NCI-H2107 treated with DMSO at 0.1 percent for 48 hours (cell line): ENCODE measurements at regions not wholly inside any gene's neighbourhood (a gene's known extent, or its start where the extent isn't known, plus 50 kb on each side); places are given as distances from the start of the nearest gene placed in this dataset.

Experiments
- DNase-seq: peaks from one replicate; lab custom pipeline; 2025; ENCODE audit not compliant: unreplicated experiment; lab: John Stamatoyannopoulos, UW

DNA sequence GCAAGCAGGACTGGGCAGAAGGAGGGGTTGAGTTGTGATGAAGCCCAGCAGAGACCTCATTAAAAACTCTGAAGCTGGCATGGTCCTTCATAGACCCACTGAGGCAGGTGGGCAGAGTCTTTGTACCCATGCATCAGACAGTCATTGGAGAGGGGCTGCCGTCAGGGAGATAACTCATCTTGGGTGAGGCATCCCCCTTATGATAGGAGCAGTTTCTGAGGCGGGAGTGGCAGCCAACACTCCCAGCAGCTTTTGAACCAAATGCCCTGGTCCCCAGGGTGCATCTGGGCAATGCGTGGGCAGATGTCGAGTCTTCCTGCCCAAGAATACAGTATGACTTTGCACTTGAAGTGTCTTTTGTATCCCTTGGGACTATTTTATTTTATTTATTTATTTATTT, 68.1 kb downstream of the HTR5A start:
- DNase-seq: no peak

- DNase-seq: no peak
Observed at GRCh38 chr7:155141562-155141961, 71.4 kb downstream of the HTR5A start.

GRCh38 chr7:155143381-155143780, 73.3 kb downstream of the HTR5A start:
- no peak for DNase-seq

DNA sequence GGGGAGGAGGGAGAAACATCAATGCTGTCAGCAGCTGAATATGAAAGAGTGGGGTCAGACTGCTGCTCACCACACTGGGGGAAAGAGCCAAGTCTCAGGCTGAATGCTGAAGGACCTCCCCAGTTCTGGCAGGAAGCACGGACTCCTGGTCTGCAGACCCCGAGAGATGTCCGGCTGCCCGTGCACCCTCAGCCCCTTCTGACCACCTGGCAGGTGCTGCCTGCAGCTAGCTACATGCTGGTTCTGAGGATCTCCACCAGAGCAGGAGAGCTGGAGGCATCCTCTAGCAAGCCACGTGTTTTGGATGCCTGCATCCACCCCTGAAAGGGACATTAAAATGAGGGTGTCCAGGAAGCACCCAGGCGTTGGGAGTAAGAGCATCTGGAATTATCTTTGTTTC, 74.2 kb downstream of the HTR5A start:
- no peak for DNase-seq

DNA sequence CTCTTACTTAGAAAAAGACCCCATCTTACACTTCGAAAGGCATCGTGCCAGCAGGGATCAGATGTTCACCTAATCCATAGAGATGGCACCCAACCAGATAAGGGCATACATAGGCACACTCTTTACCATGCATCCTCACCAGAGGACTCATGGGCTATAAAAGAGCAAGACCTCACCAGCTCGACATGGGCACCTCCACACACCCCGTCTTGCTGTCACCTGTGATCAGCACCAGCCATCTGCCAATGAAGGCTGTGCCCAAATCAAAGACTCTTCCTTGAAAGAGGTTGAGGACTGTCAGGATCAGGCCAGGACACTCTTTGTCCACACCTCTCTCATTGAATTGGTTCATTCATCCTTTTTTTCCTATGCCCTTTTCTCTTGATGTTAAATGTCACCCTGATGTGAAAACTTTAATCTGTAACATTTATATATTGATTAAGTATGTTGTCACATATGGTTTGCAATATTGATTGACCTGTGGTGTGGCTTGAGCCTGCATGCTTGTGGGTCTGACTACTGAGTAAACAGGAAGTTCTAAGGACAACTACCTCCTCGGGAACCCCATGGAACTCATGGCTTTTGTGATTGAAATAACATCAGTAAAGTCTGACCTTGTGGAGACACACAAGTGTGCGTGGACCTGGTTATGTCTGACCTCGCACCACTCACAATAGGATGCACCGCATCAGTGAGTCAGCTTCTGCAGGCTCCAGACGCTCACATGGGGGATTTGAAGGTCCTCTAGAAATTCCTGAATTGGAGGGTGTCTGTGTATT, 75.5 kb downstream of the HTR5A start:
- no peak for DNase-seq

- no peak for DNase-seq
Observed at GRCh38 chr7:155147172-155147571, 77.0 kb downstream of the HTR5A start.

GRCh38 chr7:155147624-155148023, 77.5 kb downstream of the HTR5A start:
- DNase-seq: no peak

DNA sequence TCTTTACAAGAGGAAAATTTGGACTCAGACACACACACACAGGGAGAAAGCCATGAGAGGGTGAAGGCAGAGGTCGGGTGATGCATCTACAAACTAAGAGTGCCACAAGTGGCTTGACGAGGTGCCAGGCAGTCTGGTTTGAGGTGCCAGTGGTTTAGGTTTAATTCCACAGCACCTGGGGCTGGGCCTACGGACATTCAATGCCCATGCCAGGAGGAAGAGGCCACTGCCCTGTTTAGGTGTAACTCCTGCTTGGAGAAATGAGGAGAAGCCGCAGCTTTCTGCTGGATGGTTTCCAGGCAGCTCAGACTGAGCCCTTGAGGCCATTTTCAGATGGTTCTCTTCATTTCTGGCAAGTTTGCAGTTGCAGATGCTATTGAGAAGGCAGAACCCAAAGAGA, 83.6 kb downstream of the HTR5A start:
- no peak for DNase-seq

DNA sequence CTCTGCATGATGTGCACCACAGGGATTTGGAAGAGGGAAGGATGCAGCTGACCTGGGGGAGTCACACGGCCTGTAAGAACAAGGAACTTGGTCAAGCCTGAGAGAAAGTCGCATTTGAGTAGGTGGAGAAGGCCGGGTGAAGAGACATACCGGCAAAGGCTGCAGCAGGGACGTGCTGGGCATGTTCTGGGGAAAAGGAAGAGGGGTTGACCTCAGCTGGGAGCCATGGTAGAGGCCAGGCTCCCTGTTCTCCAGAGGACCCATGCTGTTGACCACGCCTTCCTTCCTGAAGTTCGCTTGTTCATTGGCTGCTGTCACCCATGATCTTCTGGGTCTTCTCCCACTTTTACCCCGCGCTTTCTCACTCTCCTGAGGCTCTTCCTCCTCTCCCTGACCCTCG, 84.5 kb downstream of the HTR5A start:
- DNase-seq: no peak

DNA sequence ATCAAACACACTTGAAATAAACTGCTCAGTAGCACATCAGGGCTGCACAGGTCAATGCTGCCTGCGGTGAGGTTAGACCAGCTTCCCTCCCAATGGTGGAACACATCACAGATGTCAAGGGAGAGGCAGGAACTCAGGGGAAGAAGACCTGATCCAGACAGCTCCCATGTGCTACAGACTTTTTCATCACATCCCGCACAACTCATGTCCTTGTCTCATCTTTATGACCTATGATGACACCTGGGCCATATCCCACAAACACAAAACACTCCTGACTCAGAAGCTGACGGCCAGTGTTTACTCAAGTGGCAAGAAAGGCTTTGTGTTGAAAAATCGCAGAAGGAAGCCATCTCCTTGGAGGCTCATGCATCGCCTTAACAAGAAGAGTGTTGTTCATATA, 91.6 kb downstream of the HTR5A start:
- no peak for DNase-seq

GRCh38 chr7:155162422-155162821, 92.3 kb downstream of the HTR5A start:
- DNase-seq: no peak

DNA sequence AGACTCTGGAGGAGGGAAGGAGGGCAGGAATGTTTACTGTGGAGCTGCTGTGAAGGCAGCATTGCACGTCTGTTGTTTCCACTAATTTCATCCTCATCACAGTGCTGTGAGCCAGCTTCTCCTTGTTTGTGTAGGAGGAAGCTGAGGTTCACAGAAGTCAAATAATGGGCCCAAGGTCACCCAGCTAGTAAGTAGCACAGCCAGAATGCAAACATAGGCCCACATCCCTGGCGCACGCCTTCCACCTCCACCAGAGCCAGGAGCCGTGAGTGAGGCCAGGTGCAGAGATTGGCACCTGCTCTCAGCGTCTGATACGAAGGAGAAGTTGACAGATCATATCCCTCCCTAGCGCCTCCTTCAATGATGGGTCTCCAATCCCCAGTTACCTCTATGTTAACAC, 93.6 kb downstream of the HTR5A start:
- DNase-seq: no peak

DNA sequence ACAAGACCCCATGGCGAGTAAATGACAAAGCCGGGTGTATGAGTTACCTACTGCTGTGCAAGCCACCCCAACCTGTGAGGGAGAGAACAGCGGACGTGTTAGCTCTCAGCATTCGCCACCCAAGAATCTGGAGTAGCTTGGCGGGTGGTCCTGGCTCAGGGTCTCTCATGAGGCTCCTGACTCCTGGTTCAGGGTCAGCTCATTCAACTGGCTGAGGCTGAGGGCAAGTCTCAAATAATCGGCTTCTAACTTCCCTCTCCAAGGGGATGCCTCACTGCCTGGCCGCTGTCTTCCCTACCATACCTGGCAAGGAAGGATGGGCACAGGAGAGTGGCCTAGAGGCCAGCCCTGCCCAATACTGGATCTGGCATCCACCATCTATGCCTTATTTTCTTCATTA, 94.2 kb downstream of the HTR5A start:
- no peak for DNase-seq

GRCh38 chr7:155166108-155166507, 96.0 kb downstream of the HTR5A start:
- DNase-seq: peak; percentile 63

DNA sequence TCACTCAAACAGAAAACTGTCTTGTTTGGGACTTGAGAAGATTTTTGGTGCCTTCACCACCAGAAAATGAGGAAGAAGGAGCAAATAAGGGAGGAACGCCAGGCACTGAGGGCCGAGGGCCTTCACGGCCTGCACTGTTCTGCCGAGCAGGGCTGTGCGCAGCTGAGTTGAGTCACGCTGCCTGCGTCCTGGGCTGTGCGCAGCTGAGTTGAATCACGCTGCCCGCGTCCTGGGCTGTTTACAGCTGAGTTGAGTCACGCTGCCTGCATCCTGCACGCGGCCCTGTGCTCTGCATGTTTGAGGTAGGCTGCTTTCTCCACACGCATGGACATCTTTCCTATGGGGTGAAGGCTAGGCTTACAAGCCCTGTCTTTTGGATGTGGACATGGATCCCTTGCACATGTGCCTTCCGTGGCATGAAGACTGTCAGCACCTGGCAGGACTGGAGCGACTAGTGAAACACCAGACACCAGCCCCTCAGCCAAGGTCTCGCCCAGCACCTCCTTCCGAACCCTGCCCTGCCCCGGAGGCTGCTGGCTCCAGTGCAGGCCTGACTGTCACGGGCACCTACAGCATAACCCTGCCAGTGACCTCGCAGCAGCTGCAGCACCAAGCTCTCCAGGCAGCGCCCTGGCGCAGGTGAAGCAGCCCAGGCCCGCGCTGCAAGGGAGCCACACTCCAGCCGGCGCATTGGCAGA, 96.7 kb downstream of the HTR5A start:
- DNase-seq: no peak

DNA sequence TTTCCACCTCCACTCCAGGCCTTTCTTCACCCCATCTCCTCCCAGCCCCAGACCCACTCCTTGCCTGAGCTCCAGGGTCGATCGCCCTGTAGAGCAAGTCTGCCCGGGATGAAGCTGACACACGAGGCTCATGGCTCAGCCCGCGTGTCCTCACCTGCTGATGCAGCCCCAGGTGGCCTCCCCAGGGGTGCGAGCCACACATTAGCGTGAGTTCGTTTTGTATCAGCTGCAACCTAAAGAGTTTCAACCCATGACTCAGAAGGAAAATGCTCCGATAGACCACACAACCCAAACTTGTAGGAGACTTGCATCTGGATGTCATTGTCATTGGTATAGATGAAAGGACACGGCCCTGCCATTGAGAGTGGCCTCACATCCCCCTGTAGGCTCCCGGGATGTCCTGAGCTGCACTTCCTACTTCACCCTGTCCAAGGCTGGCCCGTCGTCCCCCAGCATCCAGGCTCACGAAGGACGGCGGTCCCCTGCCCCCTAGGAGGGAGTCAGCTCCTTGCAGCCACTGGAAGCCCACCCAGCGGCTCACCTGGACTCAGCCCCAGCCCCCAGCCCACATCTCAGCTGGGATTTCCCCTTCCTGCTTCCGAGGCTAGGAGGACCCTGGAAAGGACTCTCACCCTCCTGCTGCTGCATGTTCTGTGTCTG, 97.7 kb downstream of the HTR5A start:
- no peak for DNase-seq

DNA sequence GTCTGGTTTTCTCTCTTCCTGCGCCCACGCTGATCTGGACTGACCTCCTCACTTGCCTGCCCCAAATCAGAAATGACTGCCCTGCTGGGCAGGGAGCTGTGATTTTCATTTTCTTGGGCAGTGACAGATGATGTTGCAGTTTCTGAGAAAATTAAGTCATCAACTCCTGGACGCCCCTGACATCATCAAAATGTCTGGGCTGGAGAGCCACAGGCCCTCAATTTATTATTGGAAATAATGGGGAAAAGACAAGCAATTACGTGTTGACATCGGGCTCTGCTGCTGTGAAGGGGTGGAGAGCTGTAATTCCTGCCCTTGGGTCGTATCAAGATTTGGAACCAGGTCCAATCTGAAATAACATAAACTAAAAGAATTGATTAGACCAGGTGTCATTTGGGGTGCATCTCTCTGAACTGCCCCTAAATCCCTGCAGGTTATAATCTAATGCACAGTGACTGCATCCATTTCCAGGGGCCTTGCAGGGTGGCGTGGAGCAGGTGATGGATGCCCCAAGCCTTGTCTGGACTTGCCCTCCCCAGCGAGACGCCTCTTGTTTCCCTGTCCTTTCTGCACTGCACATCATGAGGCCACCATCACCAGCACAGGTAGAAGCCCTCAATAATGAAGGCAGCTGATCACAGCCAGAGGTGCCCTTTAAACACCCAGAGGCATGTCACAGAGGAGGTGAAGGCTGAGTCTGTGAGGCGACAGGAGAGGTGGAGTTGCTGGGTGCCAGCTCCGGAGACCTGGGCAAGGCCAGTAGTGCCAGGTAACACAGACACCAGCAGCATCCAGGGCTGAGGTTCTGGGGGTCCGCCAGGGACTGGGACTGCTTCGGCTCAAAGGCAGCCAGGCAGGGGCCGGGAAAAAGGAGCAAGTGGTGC, 98.7 kb downstream of the HTR5A start:
- DNase-seq: no peak

DNA sequence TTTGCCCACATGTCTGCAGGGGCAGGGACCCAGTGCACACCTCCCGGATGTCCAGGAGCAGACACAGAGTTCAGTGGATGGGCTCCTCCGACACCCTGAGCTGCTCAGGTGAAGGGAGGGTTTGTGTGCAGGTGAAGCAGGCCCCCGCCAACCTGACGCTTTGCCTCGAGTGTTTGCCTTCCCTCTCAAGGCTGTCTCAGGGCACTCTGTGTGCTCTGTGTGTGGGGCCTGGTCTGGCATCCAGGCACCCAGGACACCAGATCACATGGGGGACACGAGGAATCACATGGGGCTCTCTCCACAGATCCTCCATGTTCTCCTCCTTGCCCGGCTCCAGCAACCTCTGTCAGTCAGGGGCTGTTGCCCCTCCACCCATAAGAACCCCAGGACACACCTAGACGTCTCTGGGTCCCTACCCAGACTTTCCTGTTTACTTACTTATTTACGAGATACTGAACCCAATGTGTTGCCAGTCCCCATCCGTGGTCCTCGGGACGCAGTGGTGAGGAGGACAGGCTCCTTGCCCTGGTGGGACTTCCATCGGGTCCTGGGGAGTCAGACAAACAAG, 99.5 kb downstream of the HTR5A start:
- DNase-seq: no peak

DNA sequence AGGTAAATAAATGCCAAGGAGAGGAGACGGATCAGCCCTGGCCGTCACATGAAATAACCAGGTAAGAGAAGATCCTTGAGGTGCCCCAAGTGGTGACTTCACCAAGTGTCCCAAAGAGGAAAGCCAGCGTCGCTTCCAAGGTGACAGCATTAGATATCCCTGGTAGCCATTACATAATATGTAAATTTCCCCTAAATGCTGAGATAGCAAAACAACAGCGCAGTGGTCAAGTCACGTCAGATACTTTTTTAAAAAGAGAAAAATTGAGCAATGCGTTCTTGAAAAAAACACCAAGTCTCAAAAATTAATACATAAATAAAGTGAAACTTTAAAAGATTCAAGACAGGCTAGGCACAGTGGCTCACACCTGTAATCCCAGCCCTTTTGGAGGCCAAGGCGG, 100.2 kb downstream of the HTR5A start:
- DNase-seq: no peak

DNA sequence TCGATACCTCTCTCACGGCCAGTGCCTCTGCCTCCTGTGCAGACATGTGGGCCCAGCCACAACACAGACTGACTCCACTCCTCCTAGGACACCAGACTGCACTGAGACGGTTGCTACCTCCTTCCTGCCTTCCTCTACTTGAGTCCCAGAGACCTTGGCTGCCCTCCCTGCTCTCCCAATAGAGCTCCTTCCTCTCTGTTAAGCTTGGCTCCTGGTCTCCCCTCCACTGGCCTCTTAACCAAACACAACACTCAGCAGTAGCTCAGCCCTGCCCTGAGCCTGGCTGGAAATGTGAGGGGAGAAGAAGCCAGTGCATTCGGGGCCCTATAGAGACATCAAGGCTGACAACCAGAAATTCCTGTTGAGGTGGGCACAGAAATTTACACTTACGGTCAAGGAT, 102.0 kb downstream of the HTR5A start:
- DNase-seq: no peak

DNA sequence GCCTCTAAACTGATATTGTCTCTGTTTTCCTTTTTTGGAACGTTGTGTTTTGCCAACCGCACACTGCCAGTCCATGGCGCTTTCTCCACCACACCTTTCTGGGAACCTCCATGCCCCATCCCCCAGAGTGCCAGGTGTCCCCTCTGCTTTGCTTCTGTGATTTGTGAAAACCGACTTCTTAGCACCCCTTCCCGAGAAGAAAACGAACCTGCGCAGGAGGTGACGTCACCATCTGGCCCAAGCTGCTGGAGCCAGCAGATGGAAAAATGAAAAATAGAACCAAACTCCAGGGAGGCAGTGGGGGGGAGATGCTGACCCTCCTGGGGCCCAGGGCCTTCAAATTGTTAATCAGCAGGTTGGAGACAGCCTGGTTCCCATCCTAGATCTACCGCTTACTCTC, 103.8 kb downstream of the HTR5A start:
- DNase-seq: no peak
